Fibroblast of lung (primary cell): ENCODE measurements at regions not wholly inside any gene's neighbourhood (a gene's known extent, or its start where the extent isn't known, plus 50 kb on each side); places are given as distances from the start of the nearest gene placed in this dataset.

Source experiments
- DNase-seq, 2 donors: peaks; one replicate each; pipeline versions ENCODE4 v3.0.0 to v3.0.0-alpha.2; 2010; ENCODE audit warnings: low read depth in 2 of 2
- H2AFZ ChIP-seq: 2 replicates; pipeline ENCODE4 v1.5.1; 2012; ENCODE audit warnings: low read length, control low read depth, inconsistent platforms
- H3K27ac ChIP-seq: 2 replicates; pipeline ENCODE4 v1.5.1; 2011; ENCODE audit warnings: low read length, control low read depth; ENCODE audit not compliant: insufficient read depth
- H3K27me3 ChIP-seq: 2 replicates; pipeline ENCODE4 v1.5.1; 2011; ENCODE audit warnings: mild to moderate bottlenecking, low read length; ENCODE audit not compliant: control insufficient read depth, insufficient read depth
- H3K36me3 ChIP-seq: 2 replicates; pipeline ENCODE4 v1.5.1; 2011; ENCODE audit warnings: low read length; ENCODE audit not compliant: control insufficient read depth, insufficient read depth
- H3K4me1 ChIP-seq: 2 replicates; pipeline ENCODE4 v1.5.1; 2011; ENCODE audit warnings: low read length; ENCODE audit not compliant: control insufficient read depth, insufficient read depth; ENCODE audit errors: extremely low read depth
- H3K4me2 ChIP-seq: 2 replicates; pipeline ENCODE4 v1.5.1; 2011; ENCODE audit warnings: low read length, control low read depth; ENCODE audit not compliant: insufficient read depth; ENCODE audit errors: extremely low read depth
- H3K4me3 ChIP-seq, 4 experiments: fragments of 200-600 bp in 1 of 4; sonication (generic) in 1 of 4; replicated peaks in 1 of 4; 2 replicates each; pipeline ENCODE4 v1.5.1; 2011 to 2016; ENCODE audit warnings: low read length in 4 of 4, low read depth in 3 of 4, mild to moderate bottlenecking in 3 of 4, control low read depth in 2 of 4, inconsistent platforms in 1 of 4, mixed read lengths in 1 of 4; ENCODE audit not compliant: insufficient read depth in 1 of 4; ENCODE audit errors: control extremely low read depth in 1 of 4
- H3K79me2 ChIP-seq: 2 replicates; pipeline ENCODE4 v1.5.1; 2012; ENCODE audit warnings: mild to moderate bottlenecking, low read length, inconsistent platforms; ENCODE audit not compliant: control insufficient read depth, insufficient read depth
- H3K9ac ChIP-seq: 2 replicates; pipeline ENCODE4 v1.5.1; 2011; ENCODE audit warnings: mild to moderate bottlenecking, low read length, control low read depth; ENCODE audit not compliant: insufficient read depth
- H3K9me3 ChIP-seq: 2 replicates; pipeline ENCODE4 v1.5.1; 2012; ENCODE audit warnings: low read depth, low read length; ENCODE audit not compliant: control insufficient read depth, insufficient read depth
- H4K20me1 ChIP-seq: 2 replicates; pipeline ENCODE4 v1.5.1; 2011; ENCODE audit warnings: low read length; ENCODE audit not compliant: control insufficient read depth, insufficient read depth; ENCODE audit errors: extremely low read depth
- CTCF ChIP-seq, 2 donors: IDR thresholded peaks in 1 of 2; conservative IDR thresholded peaks in 1 of 2; 1 replicate in 1 of 2; 2 replicates in 1 of 2; pipeline ENCODE4 v1.5.1; 2011 to 2012; ENCODE audit warnings: low read length in 2 of 2, control low read depth in 1 of 2, inconsistent platforms in 1 of 2, low read depth in 1 of 2, mild to moderate bottlenecking in 1 of 2
- EZH2 ChIP-seq: IDR thresholded peaks from 2 replicates; pipeline ENCODE4 v1.5.1; 2012; ENCODE audit warnings: low read length, control low read depth, mild to moderate bottlenecking; ENCODE audit errors: missing control alignments

- Histone ChIP-seq H3K4me3 (no peak overlapping the region), H3K4me1 (no peaks in the 10 kb centered on the region), H3K9ac (no peak overlapping the region), H3K79me2 (no peaks in the 10 kb centered on the region), H3K27me3 (no peaks in the 10 kb centered on the region), H3K27ac (no peak overlapping the region), H3K4me2 (no peak overlapping the region), H4K20me1 (no peaks in the 10 kb centered on the region), H3K9me3 (no peaks in the 10 kb centered on the region), H2AFZ (no peak overlapping the region), H3K36me3 (no peaks in the 10 kb centered on the region)
- DNase-seq, result peak in 1 of 2 donors; percentile 34
- no peak for TF ChIP-seq CTCF (conservative IDR thresholded peaks at IDR 0.05 in 1 of 2, IDR thresholded peaks at IDR 0.05 in 1 of 2; ENCODE audit: low read depth in 1 of 2, low read length in 2 of 2)
- no peak for TF ChIP-seq EZH2
These were observed 340.0 kb downstream of the CCDC85A start for GRCh38 chr2:56523816-56524215.

GRCh38 chr2:56531668-56532420 lies 348.1 kb downstream of the CCDC85A start:
- Histone ChIP-seq H3K4me3 (no peak overlapping the region), H3K79me2 (no peaks in the 10 kb centered on the region), H3K27ac (no peak overlapping the region), H2AFZ (no peak overlapping the region), H3K9ac (no peak overlapping the region), H3K36me3 (no peaks in the 10 kb centered on the region), H3K27me3 (no peaks in the 10 kb centered on the region), H3K4me2 (no peak overlapping the region), H4K20me1 (no peaks in the 10 kb centered on the region), H3K9me3 (no peaks in the 10 kb centered on the region), H3K4me1 (no peaks in the 10 kb centered on the region)
- TF ChIP-seq EZH2 (no peak), CTCF (conservative IDR thresholded peaks at IDR 0.05 in 1 of 2, IDR thresholded peaks at IDR 0.05 in 1 of 2; ENCODE audit: low read depth in 1 of 2, low read length in 2 of 2) (no peak)
- peak in 1 of 2 donors; percentile 51 for DNase-seq

- Histone ChIP-seq H3K9ac (no peak overlapping the region), H3K36me3 (no peaks in the 10 kb centered on the region), H4K20me1 (no peaks in the 10 kb centered on the region), H3K27me3 (no peaks in the 10 kb centered on the region), H2AFZ (no peak overlapping the region), H3K4me3 (no peak overlapping the region), H3K4me2 (no peak overlapping the region), H3K79me2 (no peaks in the 10 kb centered on the region), H3K9me3 (no peaks in the 10 kb centered on the region), H3K4me1 (no peaks in the 10 kb centered on the region), H3K27ac (no peak overlapping the region)
- no peak for TF ChIP-seq CTCF (conservative IDR thresholded peaks at IDR 0.05 in 1 of 2, IDR thresholded peaks at IDR 0.05 in 1 of 2; ENCODE audit: low read depth in 1 of 2, low read length in 2 of 2)
- TF ChIP-seq EZH2, result no peak
- DNase-seq, result peak in 1 of 2 donors; percentile 84
These were observed 350.5 kb downstream of the CCDC85A start for GRCh38 chr2:56534321-56534720.
